ENCODE measurements at regions not wholly inside any gene's neighbourhood (a gene's known extent, or its start where the extent isn't known, plus 50 kb on each side); places are given as distances from the start of the nearest gene placed in this dataset.

DNA sequence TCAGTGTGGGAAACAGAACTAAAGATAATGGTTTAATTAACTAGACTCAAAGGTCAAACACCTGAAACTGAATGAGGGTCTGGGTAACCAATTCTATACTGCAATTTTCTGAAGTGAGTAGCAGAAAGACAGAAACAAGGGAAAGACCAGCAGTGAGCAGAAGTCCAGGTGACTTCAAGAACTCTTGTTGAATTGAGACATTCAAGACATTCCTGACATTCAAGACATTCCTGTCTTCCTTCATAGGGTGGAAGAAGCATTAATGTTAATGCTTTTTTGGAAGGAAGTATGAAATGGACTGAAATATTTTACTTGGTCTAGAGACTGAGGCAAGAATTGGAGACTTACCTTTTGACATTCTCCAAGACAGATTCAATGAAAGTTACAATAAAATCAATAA is 529.9 kb upstream of the MMS22L start:
- Histone ChIP-seq H3K27me3 (ENCODE audit: control insufficient read depth, insufficient read depth, low read length) (no peaks in the 10 kb centered on the region), H3K27ac (ENCODE audit: low read depth, low read length) (no peak overlapping the region), H3K9me3 (ENCODE audit: control insufficient read depth, insufficient read depth, low read length) (no peaks in the 10 kb centered on the region), H3K36me3 (ENCODE audit: control insufficient read depth, insufficient read depth, low read length) (no peaks in the 10 kb centered on the region), H3K4me3 (ENCODE audit: low read depth, low read length) (no peak overlapping the region), H3K4me1 (ENCODE audit: control insufficient read depth, insufficient read depth, low read length) (no peaks in the 10 kb centered on the region)
- DNase-seq (ENCODE audit: low read depth in 4 of 6, low spot score in 6 of 6): no peak

DNA sequence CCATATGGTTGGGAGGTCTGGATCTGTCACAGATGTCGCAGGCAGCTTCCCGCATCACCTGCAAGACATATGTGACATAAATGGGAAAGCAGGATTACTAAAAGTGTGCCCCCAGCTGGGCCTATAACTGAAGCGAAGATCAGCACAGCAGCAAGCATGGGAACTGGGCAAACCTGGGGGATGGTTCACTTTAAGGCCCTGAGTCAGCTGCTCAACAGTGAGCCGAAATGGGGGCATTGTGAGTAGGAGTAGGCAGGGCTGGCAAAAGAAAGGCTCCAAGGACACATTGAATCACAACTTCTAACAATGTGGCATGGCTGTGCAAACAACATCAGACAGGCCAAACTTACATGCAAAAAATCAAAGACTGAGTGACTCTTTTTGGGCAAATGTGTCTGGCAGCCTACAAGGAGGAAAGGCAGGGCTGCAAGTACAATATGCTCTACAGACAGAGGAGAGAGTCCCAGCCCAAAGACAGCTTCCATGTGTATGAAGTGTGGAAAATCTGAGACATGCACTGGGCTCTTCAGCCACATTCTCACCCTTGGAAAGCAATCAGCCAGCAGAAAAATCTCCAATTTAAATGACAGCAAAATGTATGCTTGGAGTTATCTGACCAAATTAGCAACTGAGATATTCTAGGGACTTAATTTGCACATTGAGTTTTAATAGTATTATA is 531.0 kb upstream of the MMS22L start:
- Histone ChIP-seq H3K36me3 (ENCODE audit: control insufficient read depth, insufficient read depth, low read length) (no peaks in the 10 kb centered on the region), H3K4me1 (ENCODE audit: control insufficient read depth, insufficient read depth, low read length) (no peaks in the 10 kb centered on the region), H3K9me3 (ENCODE audit: control insufficient read depth, insufficient read depth, low read length) (no peaks in the 10 kb centered on the region), H3K27me3 (ENCODE audit: control insufficient read depth, insufficient read depth, low read length) (no peaks in the 10 kb centered on the region), H3K27ac (ENCODE audit: low read depth, low read length) (no peak overlapping the region), H3K4me3 (ENCODE audit: low read depth, low read length) (no peak overlapping the region)
- WGBS (ENCODE audit: insufficient coverage): 90% methylated on average over 3 of the region's 4 CpGs
- peak in 2 of 6 donors; percentile 20 to 94 for DNase-seq (ENCODE audit: low read depth in 4 of 6, low spot score in 6 of 6)

- Histone ChIP-seq H3K27ac (ENCODE audit: low read depth, low read length) (no peak overlapping the region), H3K4me1 (ENCODE audit: control insufficient read depth, insufficient read depth, low read length) (no peaks in the 10 kb centered on the region), H3K36me3 (ENCODE audit: control insufficient read depth, insufficient read depth, low read length) (no peaks in the 10 kb centered on the region), H3K9me3 (ENCODE audit: control insufficient read depth, insufficient read depth, low read length) (no peaks in the 10 kb centered on the region), H3K27me3 (ENCODE audit: control insufficient read depth, insufficient read depth, low read length) (no peaks in the 10 kb centered on the region), H3K4me3 (ENCODE audit: low read depth, low read length) (no peak overlapping the region)
- DNase-seq (ENCODE audit: low read depth in 4 of 6, low spot score in 6 of 6): peak in 1 of 6 donors; percentile 67
- WGBS (ENCODE audit: insufficient coverage): no CpG with 5 or more reads among the region's 2 CpGs
Measured at GRCh38 chr6:97815301-97815812, 532.3 kb upstream of the MMS22L start.

DNA sequence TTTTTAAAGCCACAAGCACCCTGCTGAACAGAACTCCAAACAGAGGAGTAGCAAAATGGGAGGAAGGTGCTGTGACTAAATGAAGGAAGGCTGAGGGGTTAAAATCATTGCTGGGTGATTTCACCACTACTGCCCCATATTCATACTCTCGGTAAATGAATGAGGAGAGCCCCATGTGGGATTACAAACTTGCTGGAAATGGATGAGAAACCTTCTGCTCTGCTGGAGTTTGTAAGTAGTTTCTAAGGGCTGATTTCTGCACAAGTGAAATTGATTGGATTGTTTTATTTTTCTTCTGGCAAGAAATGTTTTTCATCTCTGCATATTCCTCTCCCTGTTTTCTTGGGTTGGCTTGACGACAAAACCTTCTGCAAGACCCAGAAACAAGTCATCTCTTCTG is 533.5 kb upstream of the MMS22L start:
- Histone ChIP-seq H3K27me3 (ENCODE audit: control insufficient read depth, insufficient read depth, low read length) (no peaks in the 10 kb centered on the region), H3K4me3 (ENCODE audit: low read depth, low read length) (no peak overlapping the region), H3K27ac (ENCODE audit: low read depth, low read length) (no peak overlapping the region), H3K36me3 (ENCODE audit: control insufficient read depth, insufficient read depth, low read length) (no peaks in the 10 kb centered on the region), H3K9me3 (ENCODE audit: control insufficient read depth, insufficient read depth, low read length) (no peaks in the 10 kb centered on the region), H3K4me1 (ENCODE audit: control insufficient read depth, insufficient read depth, low read length) (no peaks in the 10 kb centered on the region)
- 89% methylated on average over 1 of the region's 2 CpGs for WGBS (ENCODE audit: insufficient coverage)
- peak in 1 of 6 donors; percentile 83 for DNase-seq (ENCODE audit: low read depth in 4 of 6, low spot score in 6 of 6)

- Histone ChIP-seq H3K9me3 (ENCODE audit: control insufficient read depth, insufficient read depth, low read length) (no peaks in the 10 kb centered on the region), H3K36me3 (ENCODE audit: control insufficient read depth, insufficient read depth, low read length) (no peaks in the 10 kb centered on the region), H3K4me1 (ENCODE audit: control insufficient read depth, insufficient read depth, low read length) (no peaks in the 10 kb centered on the region), H3K4me3 (ENCODE audit: low read depth, low read length) (no peak overlapping the region), H3K27me3 (ENCODE audit: control insufficient read depth, insufficient read depth, low read length) (no peaks in the 10 kb centered on the region), H3K27ac (ENCODE audit: low read depth, low read length) (no peak overlapping the region)
- WGBS (ENCODE audit: insufficient coverage): 43% methylated on average over 1 of the region's 3 CpGs
- DNase-seq (ENCODE audit: low read depth in 4 of 6, low spot score in 6 of 6): peak in 3 of 6 donors; percentile 11 to 88 (median 71)
Measured at GRCh38 chr6:97819710-97820109, 536.7 kb upstream of the MMS22L start.

DNA sequence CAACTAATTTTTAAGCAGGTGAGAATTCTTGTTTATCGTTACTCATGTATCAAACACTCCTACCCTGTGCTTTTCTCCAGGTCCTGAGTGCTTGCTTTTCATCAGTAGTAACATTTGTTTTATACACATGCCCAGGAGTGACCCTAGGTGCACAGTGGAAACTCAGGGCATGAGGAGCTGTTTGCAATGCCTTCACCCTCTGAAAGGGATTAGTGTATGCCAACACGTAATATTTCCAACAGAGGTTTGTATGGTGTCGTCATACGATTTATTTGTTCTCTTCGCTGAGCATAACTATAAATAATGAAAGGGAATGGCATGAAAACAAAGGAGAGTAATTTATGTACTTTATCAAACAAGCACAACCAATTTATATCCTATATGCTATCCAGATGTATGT is 537.4 kb upstream of the MMS22L start:
- peak in 2 of 6 donors; percentile 16 to 35 for DNase-seq (ENCODE audit: low read depth in 4 of 6, low spot score in 6 of 6)
- Histone ChIP-seq H3K27me3 (ENCODE audit: control insufficient read depth, insufficient read depth, low read length) (no peaks in the 10 kb centered on the region), H3K36me3 (ENCODE audit: control insufficient read depth, insufficient read depth, low read length) (no peaks in the 10 kb centered on the region), H3K4me3 (ENCODE audit: low read depth, low read length) (no peak overlapping the region), H3K27ac (ENCODE audit: low read depth, low read length) (no peak overlapping the region), H3K4me1 (ENCODE audit: control insufficient read depth, insufficient read depth, low read length) (no peaks in the 10 kb centered on the region), H3K9me3 (ENCODE audit: control insufficient read depth, insufficient read depth, low read length) (no peaks in the 10 kb centered on the region)
- no CpG with 5 or more reads among the region's 5 CpGs for WGBS (ENCODE audit: insufficient coverage)

DNA sequence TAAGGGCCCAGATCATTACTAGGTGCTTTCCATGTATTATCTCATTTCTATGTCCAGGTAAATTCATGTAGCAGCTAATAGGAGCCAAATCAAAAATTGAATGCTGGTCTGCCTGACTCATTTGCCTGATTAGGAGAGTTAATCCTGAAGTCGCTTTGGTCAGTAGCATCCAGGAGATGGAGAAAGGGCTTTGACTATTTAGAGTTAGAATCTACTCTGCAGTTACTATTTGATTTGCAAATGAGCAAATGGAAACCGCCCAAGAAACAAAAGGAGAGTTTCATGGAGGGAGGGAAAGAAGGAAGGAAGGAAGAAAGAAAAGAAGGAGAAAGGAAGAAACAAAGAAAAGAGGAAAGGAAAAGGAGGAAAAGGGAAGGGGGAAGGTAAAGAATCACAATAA is 539.6 kb upstream of the MMS22L start:
- H3K27ac ChIP-seq (ENCODE audit: low read depth, low read length): no peak overlapping the region
- WGBS (ENCODE audit: insufficient coverage): 50% methylated on average over 1 of the region's 2 CpGs
- no peaks in the 10 kb centered on the region for H3K9me3 ChIP-seq (ENCODE audit: control insufficient read depth, insufficient read depth, low read length)
- H3K4me1 ChIP-seq (ENCODE audit: control insufficient read depth, insufficient read depth, low read length): no peaks in the 10 kb centered on the region
- DNase-seq (ENCODE audit: low read depth in 4 of 6, low spot score in 6 of 6): peak in 1 of 6 donors; percentile 26
- no peaks in the 10 kb centered on the region for H3K27me3 ChIP-seq (ENCODE audit: control insufficient read depth, insufficient read depth, low read length)
- no peaks in the 10 kb centered on the region for H3K36me3 ChIP-seq (ENCODE audit: control insufficient read depth, insufficient read depth, low read length)
- H3K4me3 ChIP-seq (ENCODE audit: low read depth, low read length): no peak overlapping the region

- no CpG with 5 or more reads among the region's 3 CpGs for WGBS (ENCODE audit: insufficient coverage)
Measured at GRCh38 chr6:97841763-97842162, 558.7 kb upstream of the MMS22L start.

GRCh38 chr6:97842521-97842920 is 559.5 kb upstream of the MMS22L start:
- Histone ChIP-seq H3K4me3 (ENCODE audit: low read depth, low read length) (no peak overlapping the region), H3K27me3 (ENCODE audit: control insufficient read depth, insufficient read depth, low read length) (no peaks in the 10 kb centered on the region), H3K27ac (ENCODE audit: low read depth, low read length) (no peak overlapping the region), H3K36me3 (ENCODE audit: control insufficient read depth, insufficient read depth, low read length) (no peaks in the 10 kb centered on the region), H3K9me3 (ENCODE audit: control insufficient read depth, insufficient read depth, low read length) (no peaks in the 10 kb centered on the region), H3K4me1 (ENCODE audit: control insufficient read depth, insufficient read depth, low read length) (no peaks in the 10 kb centered on the region)
- WGBS (ENCODE audit: insufficient coverage): no CpG with 5 or more reads among the region's 2 CpGs
- no peak for DNase-seq (ENCODE audit: low read depth in 4 of 6, low spot score in 6 of 6)

More at GRCh38 chr6:97841763-97842162, 558.7 kb upstream of the MMS22L start:
- H3K36me3 ChIP-seq (ENCODE audit: control insufficient read depth, insufficient read depth, low read length): no peaks in the 10 kb centered on the region
- no peaks in the 10 kb centered on the region for H3K9me3 ChIP-seq (ENCODE audit: control insufficient read depth, insufficient read depth, low read length)
- H3K27ac ChIP-seq (ENCODE audit: low read depth, low read length): no peak overlapping the region
- no peak for DNase-seq (ENCODE audit: low read depth in 4 of 6, low spot score in 6 of 6)
- no peak overlapping the region for H3K4me3 ChIP-seq (ENCODE audit: low read depth, low read length)
- H3K27me3 ChIP-seq (ENCODE audit: control insufficient read depth, insufficient read depth, low read length): no peaks in the 10 kb centered on the region
- H3K4me1 ChIP-seq (ENCODE audit: control insufficient read depth, insufficient read depth, low read length): no peaks in the 10 kb centered on the region

GRCh38 chr6:97849390-97849789 is 566.4 kb upstream of the MMS22L start:
- Histone ChIP-seq H3K4me1 (ENCODE audit: control insufficient read depth, insufficient read depth, low read length) (no peaks in the 10 kb centered on the region), H3K9me3 (ENCODE audit: control insufficient read depth, insufficient read depth, low read length) (no peaks in the 10 kb centered on the region), H3K4me3 (ENCODE audit: low read depth, low read length) (no peak overlapping the region), H3K36me3 (ENCODE audit: control insufficient read depth, insufficient read depth, low read length) (no peaks in the 10 kb centered on the region), H3K27me3 (ENCODE audit: control insufficient read depth, insufficient read depth, low read length) (no peaks in the 10 kb centered on the region), H3K27ac (ENCODE audit: low read depth, low read length) (no peak overlapping the region)
- no peak for DNase-seq (ENCODE audit: low read depth in 4 of 6, low spot score in 6 of 6)
- no CpG with 5 or more reads among the region's 2 CpGs for WGBS (ENCODE audit: insufficient coverage)

Measured in spinal cord (tissue), 9 donors.